GM19452 (cell line): ENCODE measurements at regions not wholly inside any gene's neighbourhood (a gene's known extent, or its start where the extent isn't known, plus 50 kb on each side); places are given as distances from the start of the nearest gene placed in this dataset.
A peak's percentile ranks its signal among the peaks of the same experiment; 100 is the strongest.

Experiments
- ATAC-seq: cut with Tn5 transposase; IDR thresholded peaks from one replicate; pipeline ENCODE4 v1.9.1; 2021; ENCODE audit not compliant: unreplicated experiment

GRCh38 chr12:90331821-90332220 is 623.2 kb downstream of the CCER1 start:
- ATAC-seq: no peak

- ATAC-seq: no peak
Observed at GRCh38 chr12:90331262-90331661, 622.6 kb upstream of the ATP2B1 start.

GRCh38 chr12:90327793-90328743 is 619.4 kb upstream of the ATP2B1 start:
- ATAC-seq: no peak

GRCh38 chr12:90323217-90323616 is 614.6 kb upstream of the ATP2B1 start:
- ATAC-seq: no peak

GRCh38 chr12:90322006-90322405 is 613.4 kb upstream of the ATP2B1 start:
- no peak for ATAC-seq

- ATAC-seq: no peak
Observed at GRCh38 chr12:90321369-90321768, 612.7 kb upstream of the ATP2B1 start.

- no peak for ATAC-seq
Observed at GRCh38 chr12:90311561-90311960, 602.9 kb upstream of the ATP2B1 start.

- ATAC-seq: no peak
Observed at GRCh38 chr12:90305379-90305778, 596.7 kb upstream of the ATP2B1 start.

GRCh38 chr12:90304231-90304630 is 595.6 kb upstream of the ATP2B1 start:
- no peak for ATAC-seq

- no peak for ATAC-seq
Observed at GRCh38 chr12:90303771-90304170, 595.1 kb upstream of the ATP2B1 start.

GRCh38 chr12:90301561-90302133 is 593.0 kb upstream of the ATP2B1 start:
- no peak for ATAC-seq

GRCh38 chr12:90301095-90301494 is 592.5 kb upstream of the ATP2B1 start:
- no peak for ATAC-seq

- ATAC-seq: no peak
Observed at GRCh38 chr12:90299666-90300065, 591.0 kb upstream of the ATP2B1 start.

- ATAC-seq: peak; percentile 96
Observed at GRCh38 chr12:90299121-90299520, 590.5 kb upstream of the ATP2B1 start.

- no peak for ATAC-seq
Observed at GRCh38 chr12:90298289-90298948, 589.8 kb upstream of the ATP2B1 start.

- ATAC-seq: no peak
Observed at GRCh38 chr12:90295858-90296257, 587.2 kb upstream of the ATP2B1 start.

GRCh38 chr12:90292183-90292582 is 583.5 kb upstream of the ATP2B1 start:
- no peak for ATAC-seq

- ATAC-seq: no peak
Observed at GRCh38 chr12:90290980-90291975, 582.6 kb upstream of the ATP2B1 start.

- ATAC-seq: no peak
Observed at GRCh38 chr12:90287585-90287984, 578.9 kb upstream of the ATP2B1 start.

- no peak for ATAC-seq
Observed at GRCh38 chr12:90281154-90281868, 572.7 kb upstream of the ATP2B1 start.
